ENCODE measurements at regions not wholly inside any gene's neighbourhood (a gene's known extent, or its start where the extent isn't known, plus 50 kb on each side); places are given as distances from the start of the nearest gene placed in this dataset.

- TF ChIP-seq POLR2A (IDR thresholded peaks at IDR 0.05), result no peak
- TF ChIP-seq, protein P1, sequence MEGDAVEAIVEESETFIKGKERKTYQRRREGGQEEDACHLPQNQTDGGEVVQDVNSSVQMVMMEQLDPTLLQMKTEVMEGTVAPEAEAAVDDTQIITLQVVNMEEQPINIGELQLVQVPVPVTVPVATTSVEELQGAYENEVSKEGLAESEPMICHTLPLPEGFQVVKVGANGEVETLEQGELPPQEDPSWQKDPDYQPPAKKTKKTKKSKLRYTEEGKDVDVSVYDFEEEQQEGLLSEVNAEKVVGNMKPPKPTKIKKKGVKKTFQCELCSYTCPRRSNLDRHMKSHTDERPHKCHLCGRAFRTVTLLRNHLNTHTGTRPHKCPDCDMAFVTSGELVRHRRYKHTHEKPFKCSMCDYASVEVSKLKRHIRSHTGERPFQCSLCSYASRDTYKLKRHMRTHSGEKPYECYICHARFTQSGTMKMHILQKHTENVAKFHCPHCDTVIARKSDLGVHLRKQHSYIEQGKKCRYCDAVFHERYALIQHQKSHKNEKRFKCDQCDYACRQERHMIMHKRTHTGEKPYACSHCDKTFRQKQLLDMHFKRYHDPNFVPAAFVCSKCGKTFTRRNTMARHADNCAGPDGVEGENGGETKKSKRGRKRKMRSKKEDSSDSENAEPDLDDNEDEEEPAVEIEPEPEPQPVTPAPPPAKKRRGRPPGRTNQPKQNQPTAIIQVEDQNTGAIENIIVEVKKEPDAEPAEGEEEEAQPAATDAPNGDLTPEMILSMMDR (IDR thresholded peaks at IDR 0.05), result no peak
These were observed 50.0 kb upstream of the PPP1R3C start for GRCh38 chr10:91682912-91683311.

Data from testis (tissue), 2 donors.